ENCODE measurements at regions not wholly inside any gene's neighbourhood (a gene's known extent, or its start where the extent isn't known, plus 50 kb on each side); places are given as distances from the start of the nearest gene placed in this dataset.

DNA sequence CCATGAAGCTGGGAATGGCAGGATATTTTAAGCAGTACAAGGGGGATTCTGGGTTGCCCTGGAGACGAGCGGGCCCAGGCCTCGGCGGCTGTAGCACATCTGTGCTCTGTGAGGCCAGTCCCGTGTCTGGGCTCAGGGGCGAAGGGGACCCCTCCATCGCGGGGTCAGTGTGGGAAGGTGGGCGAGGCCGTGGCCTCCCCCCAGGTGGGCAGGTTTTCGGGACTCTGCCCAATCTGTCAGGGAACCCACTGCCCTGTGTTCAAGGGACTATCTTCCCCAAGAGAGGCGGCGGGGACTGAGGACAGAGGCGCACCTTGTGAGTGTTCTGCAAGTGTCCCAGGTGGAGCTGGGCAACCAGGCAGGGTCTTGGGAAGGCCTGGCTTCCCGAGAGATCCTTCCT is 336.6 kb downstream of the CTTN start:
- Histone ChIP-seq H3K9me2 (no peaks in the 10 kb centered on the region), H3K79me2 (ENCODE audit: insufficient read depth) (no peaks in the 10 kb centered on the region), H3K27me3 (ENCODE audit: insufficient read depth) (no peaks in the 10 kb centered on the region), H2AFZ (ENCODE audit: low read depth) (no peak overlapping the region), H3K9me3 (no peaks in the 10 kb centered on the region), H3K4me3 (ENCODE audit: low read depth in 2 of 2, low read length in 1 of 2) (no peak overlapping the region), H3K36me3 (replicated peaks in 1 of 2; ENCODE audit: control insufficient read depth in 1 of 2, insufficient read depth in 2 of 2, low read length in 1 of 2) (no peaks in the 10 kb centered on the region), H4K20me1 (ENCODE audit: insufficient read depth) (no peaks in the 10 kb centered on the region), H3K4me2 (no peak overlapping the region), H3K9ac (no peak overlapping the region), H3K27ac (ENCODE audit: low read depth in 2 of 2, low read length in 1 of 2) (no peak overlapping the region), H3F3A (replicated peaks; ENCODE audit: insufficient read depth) (no peaks in the 10 kb centered on the region), H3K4me1 (ENCODE audit: control insufficient read depth in 1 of 2, insufficient read depth in 2 of 2, low read depth in 1 of 2, low read length in 1 of 2) (no peaks in the 10 kb centered on the region)
- ChIA-PET CTCF (interaction anchor here (0.6 kb wide), 1 partner anchor 145 kb away, joined by 3 read pairs; no protein-coding TSS in a partner anchor), POLR2A (no interaction called here)
- TF ChIP-seq RAD21 (IDR thresholded peaks at IDR 0.05; ENCODE audit: low read length) = no peak
- no peak for TF ChIP-seq MXI1 (IDR thresholded peaks at IDR 0.05; ENCODE audit: low read depth, low read length)
- TF ChIP-seq, protein P1, sequence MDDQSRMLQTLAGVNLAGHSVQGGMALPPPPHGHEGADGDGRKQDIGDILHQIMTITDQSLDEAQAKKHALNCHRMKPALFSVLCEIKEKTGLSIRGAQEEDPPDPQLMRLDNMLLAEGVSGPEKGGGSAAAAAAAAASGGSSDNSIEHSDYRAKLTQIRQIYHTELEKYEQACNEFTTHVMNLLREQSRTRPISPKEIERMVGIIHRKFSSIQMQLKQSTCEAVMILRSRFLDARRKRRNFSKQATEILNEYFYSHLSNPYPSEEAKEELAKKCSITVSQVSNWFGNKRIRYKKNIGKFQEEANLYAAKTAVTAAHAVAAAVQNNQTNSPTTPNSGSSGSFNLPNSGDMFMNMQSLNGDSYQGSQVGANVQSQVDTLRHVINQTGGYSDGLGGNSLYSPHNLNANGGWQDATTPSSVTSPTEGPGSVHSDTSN (IDR thresholded peaks at IDR 0.05) = no peak
- TF ChIP-seq TEAD4 (IDR thresholded peaks at IDR 0.05; ENCODE audit: borderline replicate concordance, insufficient read depth) = no peak
- no peak for TF ChIP-seq YY1 (IDR thresholded peaks at IDR 0.05; ENCODE audit: low read depth)
- TF ChIP-seq EZH2phosphoT487 (IDR thresholded peaks at IDR 0.05; ENCODE audit: borderline replicate concordance, low read depth) = no peak
- no peak for TF ChIP-seq NFIC (IDR thresholded peaks at IDR 0.05; ENCODE audit: borderline replicate concordance)
- TF ChIP-seq, protein P2, sequence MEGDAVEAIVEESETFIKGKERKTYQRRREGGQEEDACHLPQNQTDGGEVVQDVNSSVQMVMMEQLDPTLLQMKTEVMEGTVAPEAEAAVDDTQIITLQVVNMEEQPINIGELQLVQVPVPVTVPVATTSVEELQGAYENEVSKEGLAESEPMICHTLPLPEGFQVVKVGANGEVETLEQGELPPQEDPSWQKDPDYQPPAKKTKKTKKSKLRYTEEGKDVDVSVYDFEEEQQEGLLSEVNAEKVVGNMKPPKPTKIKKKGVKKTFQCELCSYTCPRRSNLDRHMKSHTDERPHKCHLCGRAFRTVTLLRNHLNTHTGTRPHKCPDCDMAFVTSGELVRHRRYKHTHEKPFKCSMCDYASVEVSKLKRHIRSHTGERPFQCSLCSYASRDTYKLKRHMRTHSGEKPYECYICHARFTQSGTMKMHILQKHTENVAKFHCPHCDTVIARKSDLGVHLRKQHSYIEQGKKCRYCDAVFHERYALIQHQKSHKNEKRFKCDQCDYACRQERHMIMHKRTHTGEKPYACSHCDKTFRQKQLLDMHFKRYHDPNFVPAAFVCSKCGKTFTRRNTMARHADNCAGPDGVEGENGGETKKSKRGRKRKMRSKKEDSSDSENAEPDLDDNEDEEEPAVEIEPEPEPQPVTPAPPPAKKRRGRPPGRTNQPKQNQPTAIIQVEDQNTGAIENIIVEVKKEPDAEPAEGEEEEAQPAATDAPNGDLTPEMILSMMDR (IDR thresholded peaks at IDR 0.05) = no peak
- TF ChIP-seq, protein P3, sequence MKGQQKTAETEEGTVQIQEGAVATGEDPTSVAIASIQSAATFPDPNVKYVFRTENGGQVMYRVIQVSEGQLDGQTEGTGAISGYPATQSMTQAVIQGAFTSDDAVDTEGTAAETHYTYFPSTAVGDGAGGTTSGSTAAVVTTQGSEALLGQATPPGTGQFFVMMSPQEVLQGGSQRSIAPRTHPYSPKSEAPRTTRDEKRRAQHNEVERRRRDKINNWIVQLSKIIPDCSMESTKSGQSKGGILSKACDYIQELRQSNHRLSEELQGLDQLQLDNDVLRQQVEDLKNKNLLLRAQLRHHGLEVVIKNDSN (IDR thresholded peaks at IDR 0.05; ENCODE audit: borderline replicate concordance, low read depth) = no peak
- no peak for TF ChIP-seq RCOR1 (IDR thresholded peaks at IDR 0.05; ENCODE audit: low read length)
- no peak for TF ChIP-seq TCF12 (IDR thresholded peaks at IDR 0.05)
- TF ChIP-seq FOXJ3 (CRISPR knock-in tag; IDR thresholded peaks at IDR 0.05) = no peak
- no peak for TF ChIP-seq TAF1 (IDR thresholded peaks at IDR 0.05; ENCODE audit: borderline replicate concordance, low read depth, low read length)
- no peak for TF ChIP-seq NRF1 (IDR thresholded peaks at IDR 0.05; ENCODE audit: low read depth, low read length)
- no peak for TF ChIP-seq FOSL2 (IDR thresholded peaks at IDR 0.05; ENCODE audit: borderline replicate concordance, low read depth)
- no peak for TF ChIP-seq MEF2A (IDR thresholded peaks at IDR 0.05; ENCODE audit: borderline replicate concordance, low read depth)
- no peak for TF ChIP-seq SIN3A (IDR thresholded peaks at IDR 0.05; ENCODE audit: borderline replicate concordance, low read depth, low read length)
- no peak for DNase-seq
- 83% methylated on average over 1 of the region's 15 CpGs for WGBS (ENCODE audit: low lambda C conversion rate)

Measured in SK-N-SH (cell line).